ENCODE measurements at regions not wholly inside any gene's neighbourhood (a gene's known extent, or its start where the extent isn't known, plus 50 kb on each side); places are given as distances from the start of the nearest gene placed in this dataset.

DNA sequence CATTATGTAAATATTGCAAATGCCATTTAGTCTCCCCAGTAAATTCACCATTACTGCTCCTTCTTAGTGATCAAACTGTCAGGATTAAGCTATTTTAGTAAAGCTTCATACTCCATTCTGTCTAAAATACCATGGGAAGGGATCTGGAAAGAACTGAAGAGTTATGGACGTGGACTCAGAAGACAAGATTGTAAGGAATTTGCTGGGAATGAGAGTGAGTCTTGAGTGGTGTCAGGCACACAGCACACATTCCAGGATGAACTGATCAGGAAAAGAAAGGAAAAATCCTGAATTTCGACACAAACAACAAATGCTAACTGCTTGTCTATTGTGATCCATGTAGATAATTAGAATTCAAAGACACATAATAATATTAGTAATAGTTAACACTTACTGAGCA, 311.0 kb downstream of the CENPC start:
- no peaks in the 10 kb centered on the region for H3K9me3 Mint-ChIP-seq (ENCODE audit: unreplicated experiment)
- Histone ChIP-seq H4K20me1 (ENCODE audit: insufficient read depth, low read length) (no peaks in the 10 kb centered on the region), H3K27me3 (ENCODE audit: insufficient read depth, low read length) (no peaks in the 10 kb centered on the region), H3K36me3 (ENCODE audit: insufficient read depth, low read length) (no peaks in the 10 kb centered on the region), H3K4me2 (ENCODE audit: low read length) (no peak overlapping the region), H3K4me3 (ENCODE audit: insufficient read depth, low read depth, low read length) (no peak overlapping the region), H3K9me3 (ENCODE audit: insufficient read depth, low read depth, low read length) (no peaks in the 10 kb centered on the region), H3K9ac (ENCODE audit: low read length) (no peak overlapping the region), H2AFZ (ENCODE audit: low read depth, low read length) (no peak overlapping the region), H3K27ac (ENCODE audit: low read depth, low read length) (no peak overlapping the region), H3K79me2 (ENCODE audit: insufficient read depth, low read length) (no peaks in the 10 kb centered on the region), H3K4me1 (ENCODE audit: insufficient read depth, low read length) (no peaks in the 10 kb centered on the region)
- FAIRE-seq = no peak
- no peaks in the 10 kb centered on the region for H3K36me3 Mint-ChIP-seq (ENCODE audit: low read depth, unreplicated experiment)
- H3K4me1 Mint-ChIP-seq (ENCODE audit: low read depth, unreplicated experiment) = peaks cover 12% of the 10 kb centered on the region
- TF ChIP-seq EZH2 (IDR thresholded peaks at IDR 0.05; ENCODE audit: insufficient read depth, low read length) = no peak
- TF ChIP-seq, protein P1, sequence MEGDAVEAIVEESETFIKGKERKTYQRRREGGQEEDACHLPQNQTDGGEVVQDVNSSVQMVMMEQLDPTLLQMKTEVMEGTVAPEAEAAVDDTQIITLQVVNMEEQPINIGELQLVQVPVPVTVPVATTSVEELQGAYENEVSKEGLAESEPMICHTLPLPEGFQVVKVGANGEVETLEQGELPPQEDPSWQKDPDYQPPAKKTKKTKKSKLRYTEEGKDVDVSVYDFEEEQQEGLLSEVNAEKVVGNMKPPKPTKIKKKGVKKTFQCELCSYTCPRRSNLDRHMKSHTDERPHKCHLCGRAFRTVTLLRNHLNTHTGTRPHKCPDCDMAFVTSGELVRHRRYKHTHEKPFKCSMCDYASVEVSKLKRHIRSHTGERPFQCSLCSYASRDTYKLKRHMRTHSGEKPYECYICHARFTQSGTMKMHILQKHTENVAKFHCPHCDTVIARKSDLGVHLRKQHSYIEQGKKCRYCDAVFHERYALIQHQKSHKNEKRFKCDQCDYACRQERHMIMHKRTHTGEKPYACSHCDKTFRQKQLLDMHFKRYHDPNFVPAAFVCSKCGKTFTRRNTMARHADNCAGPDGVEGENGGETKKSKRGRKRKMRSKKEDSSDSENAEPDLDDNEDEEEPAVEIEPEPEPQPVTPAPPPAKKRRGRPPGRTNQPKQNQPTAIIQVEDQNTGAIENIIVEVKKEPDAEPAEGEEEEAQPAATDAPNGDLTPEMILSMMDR (IDR thresholded peaks at IDR 0.05; ENCODE audit: insufficient read depth, low read depth, low read length) = no peak
- no peaks in the 10 kb centered on the region for H3K27me3 Mint-ChIP-seq (ENCODE audit: low read depth, unreplicated experiment)
- H3K27ac Mint-ChIP-seq (ENCODE audit: unreplicated experiment) = peak overlapping the region; percentile 94
- no peak overlapping the region for H3K4me3 Mint-ChIP-seq (ENCODE audit: unreplicated experiment)
- DNase-seq (ENCODE audit: low read depth) = peak; percentile 56

DNA sequence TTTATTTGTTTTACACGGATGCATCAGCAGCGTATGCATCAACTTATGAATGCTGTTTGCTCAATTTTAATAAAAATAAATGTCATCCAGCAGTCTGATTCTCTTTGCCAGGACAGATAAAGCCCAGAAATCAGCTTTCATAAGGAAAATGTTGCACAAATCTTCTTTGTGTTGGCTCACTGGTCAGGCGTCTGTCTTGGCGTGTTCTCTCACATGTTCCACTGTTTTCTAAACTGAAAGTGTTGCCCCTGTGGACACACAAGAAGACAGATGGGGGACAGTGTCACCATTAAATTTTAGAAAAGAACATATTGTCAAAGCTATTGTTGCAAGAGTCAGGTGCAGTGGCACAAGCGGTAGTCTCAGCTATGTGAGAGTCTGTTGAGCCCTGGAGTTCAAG, 316.2 kb downstream of the CENPC start:
- Histone ChIP-seq H3K27me3 (ENCODE audit: insufficient read depth, low read length) (no peaks in the 10 kb centered on the region), H3K36me3 (ENCODE audit: insufficient read depth, low read length) (no peaks in the 10 kb centered on the region), H4K20me1 (ENCODE audit: insufficient read depth, low read length) (no peaks in the 10 kb centered on the region), H2AFZ (ENCODE audit: low read depth, low read length) (no peak overlapping the region), H3K4me1 (ENCODE audit: insufficient read depth, low read length) (no peaks in the 10 kb centered on the region), H3K9ac (ENCODE audit: low read length) (no peak overlapping the region), H3K4me2 (ENCODE audit: low read length) (no peak overlapping the region), H3K9me3 (ENCODE audit: insufficient read depth, low read depth, low read length) (no peaks in the 10 kb centered on the region), H3K27ac (ENCODE audit: low read depth, low read length) (no peak overlapping the region), H3K4me3 (ENCODE audit: insufficient read depth, low read depth, low read length) (no peak overlapping the region), H3K79me2 (ENCODE audit: insufficient read depth, low read length) (no peaks in the 10 kb centered on the region)
- H3K27me3 Mint-ChIP-seq (ENCODE audit: low read depth, unreplicated experiment) = no peaks in the 10 kb centered on the region
- DNase-seq (ENCODE audit: low read depth) (no peak), FAIRE-seq (no peak)
- no peak overlapping the region for H3K27ac Mint-ChIP-seq (ENCODE audit: unreplicated experiment)
- H3K9me3 Mint-ChIP-seq (ENCODE audit: unreplicated experiment) = no peaks in the 10 kb centered on the region
- H3K4me1 Mint-ChIP-seq (ENCODE audit: low read depth, unreplicated experiment) = peaks cover 8% of the 10 kb centered on the region
- TF ChIP-seq, protein P1 (IDR thresholded peaks at IDR 0.05; ENCODE audit: insufficient read depth, low read depth, low read length) = no peak
- TF ChIP-seq EZH2 (IDR thresholded peaks at IDR 0.05; ENCODE audit: insufficient read depth, low read length) = no peak
- no peaks in the 10 kb centered on the region for H3K36me3 Mint-ChIP-seq (ENCODE audit: low read depth, unreplicated experiment)
- no peak overlapping the region for H3K4me3 Mint-ChIP-seq (ENCODE audit: unreplicated experiment)

DNA sequence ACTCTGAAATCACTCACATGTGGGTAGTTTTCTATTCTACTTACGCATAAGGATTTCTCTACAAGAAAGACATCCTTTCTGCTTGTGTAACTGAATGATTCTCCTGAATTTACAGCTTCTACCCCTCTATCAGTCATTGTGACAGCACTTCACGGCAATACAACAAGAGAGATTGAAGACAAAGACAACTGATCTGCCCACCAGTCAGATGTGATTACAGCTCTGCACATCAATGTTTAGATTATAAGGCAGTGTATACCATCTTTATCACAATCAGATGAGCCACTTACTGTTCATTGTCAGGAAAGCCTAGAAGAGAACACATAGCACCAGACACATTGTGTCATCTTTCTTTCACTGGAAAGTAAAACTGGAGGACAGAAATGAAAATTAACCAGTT, 324.4 kb downstream of the CENPC start:
- TF ChIP-seq, protein P1 (IDR thresholded peaks at IDR 0.05; ENCODE audit: insufficient read depth, low read depth, low read length) = no peak
- no peak for TF ChIP-seq EZH2 (IDR thresholded peaks at IDR 0.05; ENCODE audit: insufficient read depth, low read length)
- Mint-ChIP-seq H3K9me3 (ENCODE audit: unreplicated experiment) (no peaks in the 10 kb centered on the region), H3K27ac (ENCODE audit: unreplicated experiment) (no peak overlapping the region), H3K4me3 (ENCODE audit: unreplicated experiment) (no peak overlapping the region), H3K36me3 (ENCODE audit: low read depth, unreplicated experiment) (no peaks in the 10 kb centered on the region), H3K27me3 (ENCODE audit: low read depth, unreplicated experiment) (no peaks in the 10 kb centered on the region), H3K4me1 (ENCODE audit: low read depth, unreplicated experiment) (no peaks in the 10 kb centered on the region)
- Histone ChIP-seq H4K20me1 (ENCODE audit: insufficient read depth, low read length) (no peaks in the 10 kb centered on the region), H3K27me3 (ENCODE audit: insufficient read depth, low read length) (no peaks in the 10 kb centered on the region), H3K9ac (ENCODE audit: low read length) (no peak overlapping the region), H2AFZ (ENCODE audit: low read depth, low read length) (no peak overlapping the region), H3K27ac (ENCODE audit: low read depth, low read length) (no peak overlapping the region), H3K9me3 (ENCODE audit: insufficient read depth, low read depth, low read length) (no peaks in the 10 kb centered on the region), H3K4me1 (ENCODE audit: insufficient read depth, low read length) (no peaks in the 10 kb centered on the region), H3K79me2 (ENCODE audit: insufficient read depth, low read length) (no peaks in the 10 kb centered on the region), H3K4me3 (ENCODE audit: insufficient read depth, low read depth, low read length) (no peak overlapping the region), H3K4me2 (ENCODE audit: low read length) (no peak overlapping the region), H3K36me3 (ENCODE audit: insufficient read depth, low read length) (no peaks in the 10 kb centered on the region)
- FAIRE-seq (no peak), DNase-seq (ENCODE audit: low read depth) (no peak)

All from astrocyte (in vitro differentiated cells and primary cell).